Panc1 (cell line): ENCODE measurements at regions not wholly inside any gene's neighbourhood (a gene's known extent, or its start where the extent isn't known, plus 50 kb on each side); places are given as distances from the start of the nearest gene placed in this dataset.

ENCODE experiments used
- POLR2AphosphoS5 ChIP-seq: IDR thresholded peaks from 2 replicates; pipeline ENCODE4 v1.6.1; 2012; ENCODE audit warnings: mild to moderate bottlenecking, low read depth, low read length, moderate library complexity
- TCF7L2 ChIP-seq: IDR thresholded peaks from 2 replicates; pipeline ENCODE4 v1.6.1; 2011; ENCODE audit warnings: mild to moderate bottlenecking, low read depth, low read length, inconsistent platforms
- TF ChIP-seq, protein P1 (sequence below): fragments of 450-650 bp; IDR thresholded peaks from 2 replicates; pipeline ENCODE4 v1.5.1; 2017; ENCODE audit warnings: mild to moderate bottlenecking
- TF ChIP-seq, protein P2 (sequence below), 2 experiments: IDR thresholded peaks; 2 replicates each; pipeline ENCODE4 v1.6.1; 2011 to 2012; ENCODE audit warnings: low read depth in 2 of 2, control low read depth in 1 of 2, low read length in 1 of 2, mild to moderate bottlenecking in 1 of 2, moderate library complexity in 1 of 2; ENCODE audit not compliant: insufficient read depth in 1 of 2

DNA sequence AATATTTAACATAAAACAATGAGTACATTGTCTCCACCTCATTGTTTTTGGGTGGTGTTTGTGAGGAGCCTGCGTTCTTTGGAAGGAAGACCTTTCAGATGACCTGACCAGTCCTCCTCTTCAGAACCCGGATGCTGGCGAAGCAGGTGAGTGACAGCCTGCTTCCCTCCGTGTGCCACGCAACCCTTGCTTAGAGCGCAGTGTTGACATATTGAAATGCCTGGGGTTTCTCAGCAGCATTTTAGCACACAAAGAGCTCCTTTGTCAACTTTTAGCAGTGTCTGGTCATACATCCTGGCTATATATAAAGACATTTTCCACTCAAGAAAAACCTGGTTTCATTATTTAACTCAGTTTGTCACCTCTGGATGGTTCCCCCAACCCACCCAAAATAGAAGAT, 335.7 kb upstream of the POU3F3 start:
- TF ChIP-seq, protein P1, sequence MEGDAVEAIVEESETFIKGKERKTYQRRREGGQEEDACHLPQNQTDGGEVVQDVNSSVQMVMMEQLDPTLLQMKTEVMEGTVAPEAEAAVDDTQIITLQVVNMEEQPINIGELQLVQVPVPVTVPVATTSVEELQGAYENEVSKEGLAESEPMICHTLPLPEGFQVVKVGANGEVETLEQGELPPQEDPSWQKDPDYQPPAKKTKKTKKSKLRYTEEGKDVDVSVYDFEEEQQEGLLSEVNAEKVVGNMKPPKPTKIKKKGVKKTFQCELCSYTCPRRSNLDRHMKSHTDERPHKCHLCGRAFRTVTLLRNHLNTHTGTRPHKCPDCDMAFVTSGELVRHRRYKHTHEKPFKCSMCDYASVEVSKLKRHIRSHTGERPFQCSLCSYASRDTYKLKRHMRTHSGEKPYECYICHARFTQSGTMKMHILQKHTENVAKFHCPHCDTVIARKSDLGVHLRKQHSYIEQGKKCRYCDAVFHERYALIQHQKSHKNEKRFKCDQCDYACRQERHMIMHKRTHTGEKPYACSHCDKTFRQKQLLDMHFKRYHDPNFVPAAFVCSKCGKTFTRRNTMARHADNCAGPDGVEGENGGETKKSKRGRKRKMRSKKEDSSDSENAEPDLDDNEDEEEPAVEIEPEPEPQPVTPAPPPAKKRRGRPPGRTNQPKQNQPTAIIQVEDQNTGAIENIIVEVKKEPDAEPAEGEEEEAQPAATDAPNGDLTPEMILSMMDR = no peak
- no peak for TF ChIP-seq POLR2AphosphoS5
- no peak for TF ChIP-seq TCF7L2
- TF ChIP-seq, protein P2, sequence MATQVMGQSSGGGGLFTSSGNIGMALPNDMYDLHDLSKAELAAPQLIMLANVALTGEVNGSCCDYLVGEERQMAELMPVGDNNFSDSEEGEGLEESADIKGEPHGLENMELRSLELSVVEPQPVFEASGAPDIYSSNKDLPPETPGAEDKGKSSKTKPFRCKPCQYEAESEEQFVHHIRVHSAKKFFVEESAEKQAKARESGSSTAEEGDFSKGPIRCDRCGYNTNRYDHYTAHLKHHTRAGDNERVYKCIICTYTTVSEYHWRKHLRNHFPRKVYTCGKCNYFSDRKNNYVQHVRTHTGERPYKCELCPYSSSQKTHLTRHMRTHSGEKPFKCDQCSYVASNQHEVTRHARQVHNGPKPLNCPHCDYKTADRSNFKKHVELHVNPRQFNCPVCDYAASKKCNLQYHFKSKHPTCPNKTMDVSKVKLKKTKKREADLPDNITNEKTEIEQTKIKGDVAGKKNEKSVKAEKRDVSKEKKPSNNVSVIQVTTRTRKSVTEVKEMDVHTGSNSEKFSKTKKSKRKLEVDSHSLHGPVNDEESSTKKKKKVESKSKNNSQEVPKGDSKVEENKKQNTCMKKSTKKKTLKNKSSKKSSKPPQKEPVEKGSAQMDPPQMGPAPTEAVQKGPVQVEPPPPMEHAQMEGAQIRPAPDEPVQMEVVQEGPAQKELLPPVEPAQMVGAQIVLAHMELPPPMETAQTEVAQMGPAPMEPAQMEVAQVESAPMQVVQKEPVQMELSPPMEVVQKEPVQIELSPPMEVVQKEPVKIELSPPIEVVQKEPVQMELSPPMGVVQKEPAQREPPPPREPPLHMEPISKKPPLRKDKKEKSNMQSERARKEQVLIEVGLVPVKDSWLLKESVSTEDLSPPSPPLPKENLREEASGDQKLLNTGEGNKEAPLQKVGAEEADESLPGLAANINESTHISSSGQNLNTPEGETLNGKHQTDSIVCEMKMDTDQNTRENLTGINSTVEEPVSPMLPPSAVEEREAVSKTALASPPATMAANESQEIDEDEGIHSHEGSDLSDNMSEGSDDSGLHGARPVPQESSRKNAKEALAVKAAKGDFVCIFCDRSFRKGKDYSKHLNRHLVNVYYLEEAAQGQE (IDR thresholded peaks at IDR 0.05; ENCODE audit: insufficient read depth in 1 of 2, low read depth in 2 of 2, low read length in 1 of 2) = no peak
